GM18909 (cell line): ENCODE measurements at regions not wholly inside any gene's neighbourhood (a gene's known extent, or its start where the extent isn't known, plus 50 kb on each side); places are given as distances from the start of the nearest gene placed in this dataset.

ENCODE experiments used
- ATAC-seq: cut with Tn5 transposase; IDR thresholded peaks from one replicate; pipeline ENCODE4 v1.9.1; 2021; ENCODE audit warnings: mild to moderate bottlenecking; ENCODE audit not compliant: unreplicated experiment, poor library complexity

GRCh38 chr4:126735294-126736132 is 897.2 kb upstream of the INTU start:
- no peak for ATAC-seq

- no peak for ATAC-seq
Measured at GRCh38 chr4:126736133-126736518, 896.6 kb upstream of the INTU start.

GRCh38 chr4:126737899-126738526 is 894.7 kb upstream of the INTU start:
- no peak for ATAC-seq

GRCh38 chr4:126738527-126738923 is 894.2 kb upstream of the INTU start:
- no peak for ATAC-seq

GRCh38 chr4:126738926-126739325 is 893.8 kb upstream of the INTU start:
- no peak for ATAC-seq

- no peak for ATAC-seq
Measured at GRCh38 chr4:126740687-126741086, 892.1 kb upstream of the INTU start.

- ATAC-seq, result no peak
Measured at GRCh38 chr4:126742048-126742447, 890.7 kb upstream of the INTU start.

- ATAC-seq, result no peak
Measured at GRCh38 chr4:126742885-126743284, 889.9 kb upstream of the INTU start.

GRCh38 chr4:126748736-126749135 is 884.0 kb upstream of the INTU start:
- no peak for ATAC-seq

GRCh38 chr4:126750723-126751122 is 882.0 kb upstream of the INTU start:
- ATAC-seq, result no peak

GRCh38 chr4:126752126-126752525 is 880.6 kb upstream of the INTU start:
- ATAC-seq, result no peak

GRCh38 chr4:126752702-126753101 is 880.1 kb upstream of the INTU start:
- ATAC-seq, result no peak

- no peak for ATAC-seq
Measured at GRCh38 chr4:126753592-126753991, 879.2 kb upstream of the INTU start.

GRCh38 chr4:126755506-126755905 is 877.3 kb upstream of the INTU start:
- ATAC-seq, result no peak

GRCh38 chr4:126756050-126756829 is 876.5 kb upstream of the INTU start:
- no peak for ATAC-seq

- ATAC-seq, result no peak
Measured at GRCh38 chr4:126757219-126757618, 875.5 kb upstream of the INTU start.

- ATAC-seq, result no peak
Measured at GRCh38 chr4:126758493-126758892, 874.3 kb upstream of the INTU start.

GRCh38 chr4:126761947-126762662 is 870.7 kb upstream of the INTU start:
- ATAC-seq, result no peak

GRCh38 chr4:126762663-126763247 is 870.0 kb upstream of the INTU start:
- ATAC-seq, result no peak

- ATAC-seq, result no peak
Measured at GRCh38 chr4:126766241-126766640, 866.5 kb upstream of the INTU start.
